Brain microvascular endothelial cell (primary cell): ENCODE measurements at regions not wholly inside any gene's neighbourhood (a gene's known extent, or its start where the extent isn't known, plus 50 kb on each side); places are given as distances from the start of the nearest gene placed in this dataset.

Experiments used
- DNase-seq: peaks from one replicate; pipeline ENCODE4 v3.0.0-alpha.2; 2020
- H3K27ac ChIP-seq: fragments of 250-450 bp; sonication (Bioruptor Pico); 2 replicates; pipeline ENCODE4 v1.5.1; 2020; ENCODE audit warnings: mild to moderate bottlenecking, moderate library complexity
- H3K27me3 ChIP-seq: fragments of 250-450 bp; sonication (Bioruptor Pico); replicated peaks from 2 replicates; pipeline ENCODE4 v1.5.1; 2020; ENCODE audit warnings: mild to moderate bottlenecking
- H3K36me3 ChIP-seq: fragments of 250-450 bp; sonication (Bioruptor Pico); replicated peaks from 2 replicates; pipeline ENCODE4 v1.5.1; 2020; ENCODE audit warnings: mild to moderate bottlenecking
- H3K4me3 ChIP-seq: 2 replicates; pipeline ENCODE4 v1.5.1; 2011; ENCODE audit warnings: low read depth, mild to moderate bottlenecking, control low read depth, low read length, moderate library complexity
- in situ Hi-C: cut with HindIII; loops from 2 replicates; pipeline ENCODE4 v1.10.0; 2017; ENCODE audit warnings: low sequenced_read_pairs, low pct_ligation_motif_present
- TF ChIP-seq, protein P1 (sequence below): IDR thresholded peaks from 2 replicates; pipeline ENCODE4 v1.5.1; 2011; ENCODE audit warnings: low read depth, mild to moderate bottlenecking, moderate library complexity, low read length, control low read depth, inconsistent platforms; ENCODE audit errors: missing control alignments

DNA sequence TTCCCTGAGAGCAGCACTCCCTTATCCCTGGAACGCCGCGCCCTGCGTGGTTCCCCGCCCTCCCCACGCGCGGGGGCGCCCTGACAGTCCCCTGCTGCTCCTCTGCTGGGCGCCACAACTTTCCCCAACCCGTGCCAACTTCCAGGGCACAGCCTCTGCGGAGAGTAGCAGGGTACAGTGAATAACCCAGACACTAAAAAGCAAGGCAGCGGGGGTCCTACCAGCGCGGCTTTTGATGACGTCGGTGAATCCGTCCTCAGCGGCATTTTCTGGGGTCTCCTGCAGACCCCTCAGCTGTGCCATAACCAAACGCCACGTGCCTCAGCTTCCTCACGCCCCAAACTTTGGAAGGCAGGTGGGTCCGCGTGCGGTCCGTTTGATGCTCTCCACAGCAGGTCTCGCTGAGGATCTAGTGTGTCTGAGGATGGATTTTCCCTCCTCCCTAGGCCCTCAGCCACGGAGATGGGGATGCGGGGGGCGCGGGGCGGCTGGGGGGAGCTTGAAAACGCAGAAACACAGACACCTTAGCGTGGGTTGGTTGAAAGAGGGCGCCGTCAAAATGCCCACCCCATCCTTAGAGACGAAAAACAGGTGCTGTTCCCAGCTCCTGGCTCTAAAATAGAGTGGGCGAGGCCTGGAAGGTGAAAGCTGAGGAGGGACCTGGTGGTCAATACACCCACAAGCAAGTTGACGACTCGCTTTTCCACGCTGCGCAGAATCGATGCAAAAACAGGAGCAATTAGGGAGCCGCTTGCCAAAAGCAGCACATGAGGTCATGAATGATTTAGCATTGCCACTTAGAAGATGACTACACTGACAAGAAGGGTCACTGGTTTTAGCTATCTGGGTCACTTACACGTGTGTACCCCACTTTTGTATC is 405.6 kb downstream of the FAM47A start:
- H3K27ac ChIP-seq = no peak overlapping the region
- in situ Hi-C loops = no loop called here
- H3K36me3 ChIP-seq = no peaks in the 10 kb centered on the region
- TF ChIP-seq, protein P1, sequence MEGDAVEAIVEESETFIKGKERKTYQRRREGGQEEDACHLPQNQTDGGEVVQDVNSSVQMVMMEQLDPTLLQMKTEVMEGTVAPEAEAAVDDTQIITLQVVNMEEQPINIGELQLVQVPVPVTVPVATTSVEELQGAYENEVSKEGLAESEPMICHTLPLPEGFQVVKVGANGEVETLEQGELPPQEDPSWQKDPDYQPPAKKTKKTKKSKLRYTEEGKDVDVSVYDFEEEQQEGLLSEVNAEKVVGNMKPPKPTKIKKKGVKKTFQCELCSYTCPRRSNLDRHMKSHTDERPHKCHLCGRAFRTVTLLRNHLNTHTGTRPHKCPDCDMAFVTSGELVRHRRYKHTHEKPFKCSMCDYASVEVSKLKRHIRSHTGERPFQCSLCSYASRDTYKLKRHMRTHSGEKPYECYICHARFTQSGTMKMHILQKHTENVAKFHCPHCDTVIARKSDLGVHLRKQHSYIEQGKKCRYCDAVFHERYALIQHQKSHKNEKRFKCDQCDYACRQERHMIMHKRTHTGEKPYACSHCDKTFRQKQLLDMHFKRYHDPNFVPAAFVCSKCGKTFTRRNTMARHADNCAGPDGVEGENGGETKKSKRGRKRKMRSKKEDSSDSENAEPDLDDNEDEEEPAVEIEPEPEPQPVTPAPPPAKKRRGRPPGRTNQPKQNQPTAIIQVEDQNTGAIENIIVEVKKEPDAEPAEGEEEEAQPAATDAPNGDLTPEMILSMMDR = no peak
- peak overlapping the region; percentile 36 for H3K4me3 ChIP-seq
- H3K27me3 ChIP-seq = no peaks in the 10 kb centered on the region
- DNase-seq = no peak

DNA sequence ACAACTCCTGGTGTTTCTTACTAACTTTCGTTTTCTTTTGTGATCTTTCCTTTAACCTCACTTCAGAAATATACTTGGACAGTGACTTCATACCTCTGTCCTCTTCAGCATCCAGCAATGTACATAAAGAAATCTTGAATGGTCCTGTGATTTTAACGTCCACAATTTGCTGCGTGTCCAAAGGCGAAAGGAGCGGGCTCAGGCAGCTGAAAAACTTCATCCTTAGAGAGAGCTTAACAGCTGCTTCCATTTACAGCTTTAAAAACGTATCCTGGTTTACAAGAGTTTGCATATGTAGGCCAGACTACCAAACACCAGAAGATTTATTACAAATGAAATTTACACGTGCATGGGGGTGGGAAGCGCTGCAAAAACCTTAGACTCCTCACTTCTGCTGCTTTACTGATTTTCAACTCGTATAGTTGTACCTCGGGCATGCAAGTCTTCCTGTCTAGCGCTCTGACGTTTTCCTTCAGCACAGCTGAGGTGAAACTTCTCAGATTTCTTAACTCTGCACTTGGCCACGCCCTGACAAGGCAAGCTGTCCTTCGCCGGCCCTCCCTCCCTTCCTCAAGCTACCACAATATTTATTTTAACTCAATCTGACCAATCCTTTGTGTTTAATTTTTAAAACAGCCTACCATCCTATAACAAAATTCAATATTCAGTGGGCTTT is 406.4 kb downstream of the FAM47A start:
- Histone ChIP-seq H3K27me3 (no peaks in the 10 kb centered on the region), H3K4me3 (peak overlapping the region; percentile 36), H3K36me3 (no peaks in the 10 kb centered on the region), H3K27ac (no peak overlapping the region)
- DNase-seq = peak; percentile 1
- in situ Hi-C loops = no loop called here
- TF ChIP-seq, protein P1 = no peak

DNA sequence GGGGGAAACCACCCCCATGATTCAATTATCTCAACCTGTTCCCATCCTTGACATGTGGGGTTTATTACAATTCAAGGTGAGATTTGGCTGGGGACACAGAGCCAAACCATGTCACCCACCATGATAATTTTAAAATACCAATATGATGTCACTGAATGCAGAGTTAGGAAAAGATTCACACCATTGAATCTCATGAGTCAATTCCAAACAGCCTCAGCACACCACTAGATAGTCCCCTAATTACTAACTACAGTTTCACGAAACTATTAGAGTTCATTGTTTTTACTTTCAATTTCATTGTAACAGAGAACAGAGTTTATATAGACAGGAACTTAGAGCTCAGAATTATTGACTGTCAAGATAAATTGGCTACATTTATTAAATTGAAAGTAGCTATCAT is 410.2 kb downstream of the FAM47A start:
- H3K27ac ChIP-seq = no peak overlapping the region
- in situ Hi-C loops = no loop called here
- no peaks in the 10 kb centered on the region for H3K27me3 ChIP-seq
- no peak overlapping the region for H3K4me3 ChIP-seq
- H3K36me3 ChIP-seq = no peaks in the 10 kb centered on the region
- no peak for DNase-seq
- TF ChIP-seq, protein P1 = no peak

DNA sequence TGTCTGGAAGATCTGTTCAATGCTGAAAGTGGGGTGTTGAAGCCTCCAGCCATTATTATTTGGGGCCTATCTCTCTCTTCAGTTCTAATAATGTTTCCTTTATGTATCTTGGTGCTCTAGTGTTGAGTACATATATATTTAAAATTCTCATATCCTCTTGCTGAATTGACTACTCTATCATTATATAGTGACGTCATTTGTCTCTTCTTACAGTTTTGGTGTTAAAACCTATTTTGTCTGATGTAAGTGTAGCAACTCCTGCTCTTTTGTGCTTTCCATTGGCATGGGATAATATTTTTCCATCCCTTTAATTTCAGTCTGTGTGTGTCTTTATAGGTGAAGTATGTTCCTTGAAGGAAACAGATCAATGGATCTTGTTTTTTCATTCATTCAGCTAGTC is 446.0 kb downstream of the FAM47A start:
- no peaks in the 10 kb centered on the region for H3K36me3 ChIP-seq
- H3K27me3 ChIP-seq = no peaks in the 10 kb centered on the region
- TF ChIP-seq, protein P1 = no peak
- H3K27ac ChIP-seq = no peak overlapping the region
- in situ Hi-C loops = no loop called here
- H3K4me3 ChIP-seq = no peak overlapping the region
- DNase-seq = no peak
